HG02759 (cell line): ENCODE measurements at regions not wholly inside any gene's neighbourhood (a gene's known extent, or its start where the extent isn't known, plus 50 kb on each side); places are given as distances from the start of the nearest gene placed in this dataset.

Source experiments
- ATAC-seq: cut with Tn5 transposase; IDR thresholded peaks from one replicate; pipeline ENCODE4 v1.9.1; 2021; ENCODE audit warnings: mild to moderate bottlenecking, moderate library complexity; ENCODE audit not compliant: unreplicated experiment

GRCh38 chr15:35722501-35722900 is 176.5 kb upstream of the DPH6 start:
- ATAC-seq: no peak

DNA sequence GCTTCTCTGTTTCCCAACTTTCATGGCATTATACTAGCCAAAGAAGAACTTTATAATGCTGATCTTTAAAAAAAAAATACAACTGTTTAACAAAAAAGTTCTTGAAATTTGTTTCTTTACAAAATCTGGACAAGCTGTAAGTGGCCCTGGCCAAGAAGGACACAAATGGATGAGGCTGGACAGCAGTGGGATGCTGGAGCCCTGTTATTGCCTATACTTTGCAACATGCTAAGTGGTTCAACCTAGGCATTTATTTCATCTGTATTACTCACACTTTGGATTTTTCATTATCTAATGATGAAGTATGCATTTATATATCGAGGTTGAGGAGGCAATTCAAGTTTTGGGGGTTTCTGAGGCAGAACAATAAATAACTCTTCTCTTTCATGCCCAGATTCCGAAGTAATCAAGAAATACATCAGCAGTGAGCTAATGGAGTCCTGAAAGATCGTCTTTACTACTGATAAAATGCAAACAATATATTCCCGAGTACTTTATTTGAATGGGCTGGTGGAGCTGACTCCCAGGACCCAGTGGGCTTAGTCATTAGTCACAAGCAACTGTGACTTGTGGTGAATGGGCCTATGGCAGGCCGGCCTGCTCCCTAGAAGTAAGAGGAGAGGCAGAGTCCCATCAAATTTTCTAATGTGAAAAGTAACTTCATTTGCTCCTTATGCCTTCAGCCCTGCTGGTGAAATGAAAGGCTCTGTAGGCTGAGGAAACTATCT is 177.3 kb upstream of the DPH6 start:
- ATAC-seq: no peak

DNA sequence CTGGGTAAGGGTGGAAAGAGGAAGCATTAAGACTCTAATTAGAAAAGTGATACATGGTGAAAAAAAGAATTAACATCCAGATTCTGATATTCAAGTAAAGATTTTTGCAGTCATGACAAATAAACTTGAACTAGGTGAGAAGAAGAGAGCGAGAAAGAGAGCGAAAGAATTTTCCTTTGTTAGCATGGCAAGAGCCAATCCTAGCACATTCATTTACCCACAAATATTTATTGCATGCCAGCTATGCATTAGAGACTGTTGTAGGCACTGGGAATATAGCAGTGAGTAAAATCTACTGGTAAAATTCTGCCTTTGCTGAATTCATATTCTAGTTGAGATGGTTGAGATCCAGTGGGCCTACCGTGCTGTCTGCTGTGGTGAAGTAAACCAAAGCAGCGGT is 177.9 kb upstream of the DPH6 start:
- ATAC-seq: no peak

DNA sequence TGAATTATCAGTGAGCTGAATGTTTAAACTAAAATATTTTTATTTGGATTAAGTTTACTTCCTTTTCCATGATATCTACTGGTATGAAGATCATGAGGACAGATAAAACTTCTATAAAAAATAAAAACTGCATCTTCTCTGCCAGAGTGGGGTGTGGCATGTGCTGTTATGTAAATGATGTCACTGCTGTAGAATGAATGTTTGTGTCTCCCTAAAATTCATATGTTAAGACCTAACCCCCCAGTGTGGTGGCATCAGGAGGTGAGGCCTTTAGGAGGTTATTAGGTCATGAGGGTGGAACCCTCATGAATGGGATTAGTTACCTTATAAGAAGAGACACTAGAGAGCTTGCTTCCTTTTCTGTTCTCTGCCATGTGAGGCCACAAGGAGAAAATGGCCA is 178.7 kb upstream of the DPH6 start:
- ATAC-seq: no peak

DNA sequence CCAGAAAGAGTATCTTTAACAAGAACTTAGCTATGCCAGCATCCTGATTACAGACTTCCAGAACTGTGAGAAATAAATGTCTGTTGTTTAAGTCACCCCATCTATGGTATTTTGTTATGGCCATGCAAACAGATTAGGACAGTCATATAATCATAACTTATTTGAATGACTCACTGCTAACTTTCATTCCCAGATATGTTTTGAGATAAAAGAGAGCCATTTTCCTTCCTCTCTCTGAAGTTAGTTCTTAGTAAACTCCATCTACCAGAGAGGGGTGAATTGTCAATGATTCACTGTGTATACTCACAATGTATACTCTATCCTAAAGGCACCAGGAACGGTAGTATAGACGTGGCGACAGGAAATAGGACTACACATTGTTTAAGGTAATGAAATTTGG is 179.4 kb upstream of the DPH6 start:
- no peak for ATAC-seq

GRCh38 chr15:35727627-35728026 is 181.7 kb upstream of the DPH6 start:
- no peak for ATAC-seq

GRCh38 chr15:35728219-35728940 is 182.4 kb upstream of the DPH6 start:
- ATAC-seq: no peak

- ATAC-seq: no peak
Measured at GRCh38 chr15:35736150-35736549, 190.2 kb upstream of the DPH6 start.

- ATAC-seq: no peak
Measured at GRCh38 chr15:35737441-35737840, 191.5 kb upstream of the DPH6 start.

GRCh38 chr15:35738370-35738769 is 192.4 kb upstream of the DPH6 start:
- ATAC-seq: no peak

DNA sequence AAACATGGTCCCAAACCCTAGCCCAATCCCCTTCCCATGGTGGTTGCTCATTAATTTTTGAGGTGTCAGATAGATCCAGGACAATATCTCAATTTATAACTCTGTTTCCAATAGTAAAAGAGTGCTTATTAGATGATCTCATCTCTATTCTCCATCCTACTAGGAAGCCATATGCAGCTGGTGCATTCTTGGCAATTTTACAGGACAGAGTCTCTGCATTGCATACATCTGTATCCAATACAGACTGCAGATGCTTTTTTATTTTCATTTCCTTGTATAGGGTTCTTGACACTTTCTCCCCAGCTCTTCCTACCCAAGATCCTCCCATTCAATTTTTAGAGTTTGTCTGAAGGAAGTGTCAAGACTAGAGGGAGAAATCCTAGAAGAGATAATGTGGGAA is 194.8 kb upstream of the DPH6 start:
- no peak for ATAC-seq

- ATAC-seq: no peak
Measured at GRCh38 chr15:35741395-35741794, 195.4 kb upstream of the DPH6 start.

GRCh38 chr15:35741881-35742280 is 195.9 kb upstream of the DPH6 start:
- ATAC-seq: no peak

DNA sequence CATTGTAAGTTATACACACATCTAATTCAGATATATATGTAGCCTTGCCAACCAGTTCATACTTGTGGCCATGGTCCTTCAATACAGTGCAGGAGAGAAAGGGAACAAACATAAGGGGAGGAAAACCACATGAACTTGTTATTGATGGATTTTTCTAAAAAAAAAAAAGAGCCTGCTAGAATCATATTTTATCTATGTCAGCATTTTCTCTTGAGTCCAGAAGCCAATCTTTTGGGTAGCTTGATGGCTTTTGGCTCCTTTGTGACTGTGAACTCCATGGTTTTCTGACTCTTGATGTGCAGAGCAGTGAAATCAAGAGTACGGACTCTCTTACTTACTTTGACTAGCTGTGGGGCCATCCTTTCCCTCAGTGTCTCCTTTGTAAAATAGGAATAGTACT is 197.4 kb upstream of the DPH6 start:
- no peak for ATAC-seq

DNA sequence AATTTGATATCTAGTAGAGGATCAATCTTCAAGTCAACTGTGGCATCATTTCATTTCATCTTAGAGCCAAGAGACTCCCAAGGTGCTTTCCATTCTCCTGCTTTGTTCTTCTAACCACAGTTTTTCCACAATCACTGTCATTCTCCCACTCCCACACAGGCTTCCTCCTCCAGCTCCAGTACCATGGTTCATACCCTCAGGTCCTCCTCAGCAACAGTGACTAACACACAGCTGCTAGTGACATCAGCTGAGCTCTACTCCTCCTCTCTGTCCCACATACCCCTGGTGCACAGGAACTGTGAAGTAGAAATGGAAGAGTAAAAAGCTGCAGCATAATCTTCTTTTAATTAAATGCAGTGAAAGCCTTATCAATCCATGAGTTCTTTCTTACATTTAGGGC is 200.2 kb upstream of the DPH6 start:
- ATAC-seq: no peak

GRCh38 chr15:35748105-35748504 is 202.1 kb upstream of the DPH6 start:
- ATAC-seq: no peak

DNA sequence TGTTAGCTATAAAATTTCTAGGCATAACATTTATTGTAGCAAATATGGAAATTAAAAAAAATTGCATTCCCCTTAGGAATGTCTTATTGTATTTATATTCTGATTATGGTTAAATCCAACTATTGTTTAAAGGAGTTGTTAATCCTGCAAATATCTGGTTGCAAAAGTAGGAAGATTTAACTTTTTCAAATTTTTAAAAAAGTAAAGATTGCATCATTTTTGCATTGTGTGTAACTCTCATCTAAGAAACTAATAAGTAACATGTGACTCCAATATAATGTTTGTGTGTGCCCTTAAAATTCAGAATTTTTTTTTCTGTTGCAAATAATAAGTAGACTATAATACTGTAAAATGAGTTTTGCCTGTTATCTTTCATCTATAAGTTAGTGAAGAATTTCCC is 204.1 kb upstream of the DPH6 start:
- no peak for ATAC-seq

DNA sequence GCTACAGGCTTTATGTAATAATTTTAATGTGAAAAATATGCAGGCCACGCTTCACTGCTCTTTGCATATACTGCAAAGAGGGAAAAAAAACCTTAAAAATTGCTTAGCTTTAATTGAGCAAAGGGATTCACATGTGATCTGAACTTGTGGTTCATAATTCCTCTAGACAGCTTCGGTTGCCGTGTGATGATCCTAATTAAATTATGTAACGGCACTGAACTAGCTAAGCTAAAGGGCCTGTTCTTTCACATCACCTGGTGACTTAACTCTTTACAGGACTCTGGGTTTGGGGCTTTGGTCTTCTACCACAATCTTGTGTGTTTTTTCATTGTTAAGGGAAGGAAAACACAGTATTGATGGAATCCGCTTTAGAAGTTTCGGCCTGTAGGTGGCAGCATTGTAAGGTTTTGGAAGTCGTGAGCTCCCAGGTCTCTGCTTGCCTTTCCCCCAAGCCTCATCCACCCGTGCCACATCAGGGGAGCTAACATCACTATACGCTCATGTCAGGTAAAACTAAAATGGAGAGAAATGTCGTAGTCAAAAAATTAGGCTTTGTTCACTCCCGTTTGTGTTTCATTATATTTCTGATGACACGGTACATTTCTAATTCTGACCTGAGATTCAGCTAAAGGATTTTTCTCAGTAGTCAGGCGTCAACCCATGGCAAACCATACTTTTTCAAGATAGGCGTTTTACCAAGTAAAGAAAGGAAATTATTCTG is 205.6 kb upstream of the DPH6 start:
- peak; percentile 91 for ATAC-seq

GRCh38 chr15:35752134-35752466 is 206.1 kb upstream of the DPH6 start:
- ATAC-seq: no peak

- ATAC-seq: no peak
Measured at GRCh38 chr15:35753486-35753885, 207.5 kb upstream of the DPH6 start.

- ATAC-seq: no peak
Measured at GRCh38 chr15:35755237-35755802, 209.4 kb upstream of the DPH6 start.

- no peak for ATAC-seq
Measured at GRCh38 chr15:35756623-35757022, 210.7 kb upstream of the DPH6 start.
